NCI-H345 treated with DMSO at 0.1 percent for 48 hours (cell line): ENCODE measurements at regions not wholly inside any gene's neighbourhood (a gene's known extent, or its start where the extent isn't known, plus 50 kb on each side); places are given as distances from the start of the nearest gene placed in this dataset.

Experiments used
- DNase-seq: peaks from one replicate; lab custom pipeline; 2025; ENCODE audit not compliant: unreplicated experiment; lab: John Stamatoyannopoulos, UW

- no peak for DNase-seq
These were observed 532.3 kb upstream of the PSMD7 start for GRCh38 chr16:73764321-73764720.

- no peak for DNase-seq
These were observed 540.1 kb upstream of the PSMD7 start for GRCh38 chr16:73756289-73757178.

GRCh38 chr16:73753931-73754330 is 542.7 kb upstream of the PSMD7 start:
- no peak for DNase-seq

GRCh38 chr16:73750639-73751038 is 546.0 kb upstream of the PSMD7 start:
- DNase-seq, result no peak

GRCh38 chr16:73747328-73747727 is 549.3 kb upstream of the PSMD7 start:
- DNase-seq, result no peak

GRCh38 chr16:73746554-73746953 is 550.1 kb upstream of the PSMD7 start:
- no peak for DNase-seq

GRCh38 chr16:73743665-73744496 is 552.7 kb upstream of the PSMD7 start:
- DNase-seq, result no peak

GRCh38 chr16:73739049-73739769 is 557.4 kb upstream of the PSMD7 start:
- no peak for DNase-seq

- DNase-seq, result no peak
These were observed 558.3 kb upstream of the PSMD7 start for GRCh38 chr16:73738266-73738665.

- no peak for DNase-seq
These were observed 559.0 kb upstream of the PSMD7 start for GRCh38 chr16:73737637-73738036.

GRCh38 chr16:73735954-73736353 is 560.7 kb upstream of the PSMD7 start:
- DNase-seq, result no peak

GRCh38 chr16:73735018-73735417 is 561.6 kb upstream of the PSMD7 start:
- DNase-seq, result no peak

GRCh38 chr16:73732681-73733080 is 563.9 kb upstream of the PSMD7 start:
- no peak for DNase-seq

- DNase-seq, result no peak
These were observed 564.5 kb upstream of the PSMD7 start for GRCh38 chr16:73732143-73732542.

- DNase-seq, result no peak
These were observed 566.0 kb upstream of the PSMD7 start for GRCh38 chr16:73730481-73731090.

- DNase-seq, result no peak
These were observed 571.5 kb upstream of the PSMD7 start for GRCh38 chr16:73725156-73725555.

- DNase-seq, result no peak
These were observed 572.1 kb upstream of the PSMD7 start for GRCh38 chr16:73724503-73724902.

- DNase-seq, result no peak
These were observed 579.2 kb upstream of the PSMD7 start for GRCh38 chr16:73717266-73717974.

- no peak for DNase-seq
These were observed 581.6 kb upstream of the PSMD7 start for GRCh38 chr16:73714976-73715375.

GRCh38 chr16:73713778-73714495 is 582.7 kb upstream of the PSMD7 start:
- DNase-seq, result no peak
